ENCODE measurements at regions not wholly inside any gene's neighbourhood (a gene's known extent, or its start where the extent isn't known, plus 50 kb on each side); places are given as distances from the start of the nearest gene placed in this dataset.

GRCh38 chr4:106690487-106690886, 321.9 kb upstream of the GIMD1 start:
- TF ChIP-seq EZH2phosphoT487 (conservative IDR thresholded peaks at IDR 0.05; ENCODE audit: low read length), result no peak
- TF ChIP-seq CTCF (IDR thresholded peaks at IDR 0.05; ENCODE audit: insufficient read depth, low read length, poor library complexity, severe bottlenecking), result no peak
- Histone ChIP-seq H3K4me3 (ENCODE audit: insufficient read depth, low read length, poor library complexity, severe bottlenecking) (no peak overlapping the region), H3K9me2 (replicated peaks; ENCODE audit: insufficient read depth, low read length) (no peaks in the 10 kb centered on the region), H3K9ac (ENCODE audit: low read length) (no peak overlapping the region), H3K79me2 (ENCODE audit: insufficient read depth, low read length) (no peaks in the 10 kb centered on the region), H3K9me3 (ENCODE audit: insufficient read depth, low read length) (no peaks in the 10 kb centered on the region), H3K27ac (ENCODE audit: low read depth, low read length) (no peak overlapping the region), H4K20me1 (ENCODE audit: low read depth, low read length) (no peaks in the 10 kb centered on the region), H3K27me3 (ENCODE audit: low read length) (no peaks in the 10 kb centered on the region), H3F3A (ENCODE audit: insufficient read depth) (no peaks in the 10 kb centered on the region), H2AFZ (ENCODE audit: low read depth, low read length, severe bottlenecking) (no peak overlapping the region), H3K36me3 (ENCODE audit: low read length) (no peaks in the 10 kb centered on the region), H3K4me2 (ENCODE audit: low read depth, low read length, poor library complexity, severe bottlenecking) (no peak overlapping the region)

- TF ChIP-seq EZH2phosphoT487 (conservative IDR thresholded peaks at IDR 0.05; ENCODE audit: low read length) (no peak), CTCF (IDR thresholded peaks at IDR 0.05; ENCODE audit: insufficient read depth, low read length, poor library complexity, severe bottlenecking) (no peak)
- H3K9ac ChIP-seq (ENCODE audit: low read length), result no peak overlapping the region
- H4K20me1 ChIP-seq (ENCODE audit: low read depth, low read length), result no peaks in the 10 kb centered on the region
- no peak overlapping the region for H2AFZ ChIP-seq (ENCODE audit: low read depth, low read length, severe bottlenecking)
- H3K9me3 ChIP-seq (ENCODE audit: insufficient read depth, low read length), result no peaks in the 10 kb centered on the region
- no peak overlapping the region for H3K27ac ChIP-seq (ENCODE audit: low read depth, low read length)
- H3F3A ChIP-seq (ENCODE audit: insufficient read depth), result no peaks in the 10 kb centered on the region
- H3K79me2 ChIP-seq (ENCODE audit: insufficient read depth, low read length), result no peaks in the 10 kb centered on the region
- no peaks in the 10 kb centered on the region for H3K27me3 ChIP-seq (ENCODE audit: low read length)
- H3K9me2 ChIP-seq (replicated peaks; ENCODE audit: insufficient read depth, low read length), result no peaks in the 10 kb centered on the region
- H3K4me3 ChIP-seq (ENCODE audit: insufficient read depth, low read length, poor library complexity, severe bottlenecking), result no peak overlapping the region
- H3K36me3 ChIP-seq (ENCODE audit: low read length), result no peaks in the 10 kb centered on the region
- no peak overlapping the region for H3K4me2 ChIP-seq (ENCODE audit: low read depth, low read length, poor library complexity, severe bottlenecking)
Measured at GRCh38 chr4:106687026-106687425, 318.4 kb upstream of the GIMD1 start.

- Histone ChIP-seq H3K36me3 (ENCODE audit: low read length) (no peaks in the 10 kb centered on the region), H3K27me3 (ENCODE audit: low read length) (no peaks in the 10 kb centered on the region), H3K27ac (ENCODE audit: low read depth, low read length) (no peak overlapping the region), H2AFZ (ENCODE audit: low read depth, low read length, severe bottlenecking) (no peak overlapping the region), H3K9me2 (replicated peaks; ENCODE audit: insufficient read depth, low read length) (no peaks in the 10 kb centered on the region), H3F3A (ENCODE audit: insufficient read depth) (no peaks in the 10 kb centered on the region), H3K9me3 (ENCODE audit: insufficient read depth, low read length) (no peaks in the 10 kb centered on the region), H3K9ac (ENCODE audit: low read length) (no peak overlapping the region), H3K4me2 (ENCODE audit: low read depth, low read length, poor library complexity, severe bottlenecking) (no peak overlapping the region), H4K20me1 (ENCODE audit: low read depth, low read length) (no peaks in the 10 kb centered on the region), H3K4me3 (ENCODE audit: insufficient read depth, low read length, poor library complexity, severe bottlenecking) (no peak overlapping the region), H3K79me2 (ENCODE audit: insufficient read depth, low read length) (no peaks in the 10 kb centered on the region)
- no peak for TF ChIP-seq EZH2phosphoT487 (conservative IDR thresholded peaks at IDR 0.05; ENCODE audit: low read length)
- no peak for TF ChIP-seq CTCF (IDR thresholded peaks at IDR 0.05; ENCODE audit: insufficient read depth, low read length, poor library complexity, severe bottlenecking)
Measured at GRCh38 chr4:106681381-106681921, 312.9 kb upstream of the GIMD1 start.

Measured in SU-DHL-6 (cell line).